ENCODE measurements at regions not wholly inside any gene's neighbourhood (a gene's known extent, or its start where the extent isn't known, plus 50 kb on each side); places are given as distances from the start of the nearest gene placed in this dataset.

DNA sequence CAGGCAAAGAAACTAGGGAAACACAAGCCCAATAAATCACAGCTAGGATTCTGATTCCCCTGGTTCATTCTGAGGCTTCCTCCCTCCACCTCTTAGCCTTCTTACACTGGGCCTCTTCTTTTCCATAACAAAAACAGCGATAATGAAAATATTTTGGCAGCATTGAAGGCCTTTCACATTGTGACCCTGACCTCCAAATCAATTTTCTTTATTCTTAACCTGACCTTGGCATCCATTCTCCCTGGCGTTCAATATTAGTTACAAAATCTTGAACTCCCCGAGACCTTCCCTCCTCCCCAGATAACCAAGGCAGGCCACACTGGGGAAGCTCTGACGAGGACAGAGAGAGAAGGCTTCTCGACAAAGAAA, 399.9 kb downstream of the ZSWIM6 start:
- H3K4me3 ChIP-seq (ENCODE audit: low read depth, poor library complexity, severe bottlenecking) = no peak overlapping the region
- intact Hi-C loops (cut with DNase I; ENCODE audit: low total_unique reads) = no loop called here
- no peak for DNase-seq (ENCODE audit: low spot score in 2 of 2)
- WGBS, 2 donors = 86 to 87% methylated on average over 5 of the region's 5 CpGs
- TF ChIP-seq, protein P1, sequence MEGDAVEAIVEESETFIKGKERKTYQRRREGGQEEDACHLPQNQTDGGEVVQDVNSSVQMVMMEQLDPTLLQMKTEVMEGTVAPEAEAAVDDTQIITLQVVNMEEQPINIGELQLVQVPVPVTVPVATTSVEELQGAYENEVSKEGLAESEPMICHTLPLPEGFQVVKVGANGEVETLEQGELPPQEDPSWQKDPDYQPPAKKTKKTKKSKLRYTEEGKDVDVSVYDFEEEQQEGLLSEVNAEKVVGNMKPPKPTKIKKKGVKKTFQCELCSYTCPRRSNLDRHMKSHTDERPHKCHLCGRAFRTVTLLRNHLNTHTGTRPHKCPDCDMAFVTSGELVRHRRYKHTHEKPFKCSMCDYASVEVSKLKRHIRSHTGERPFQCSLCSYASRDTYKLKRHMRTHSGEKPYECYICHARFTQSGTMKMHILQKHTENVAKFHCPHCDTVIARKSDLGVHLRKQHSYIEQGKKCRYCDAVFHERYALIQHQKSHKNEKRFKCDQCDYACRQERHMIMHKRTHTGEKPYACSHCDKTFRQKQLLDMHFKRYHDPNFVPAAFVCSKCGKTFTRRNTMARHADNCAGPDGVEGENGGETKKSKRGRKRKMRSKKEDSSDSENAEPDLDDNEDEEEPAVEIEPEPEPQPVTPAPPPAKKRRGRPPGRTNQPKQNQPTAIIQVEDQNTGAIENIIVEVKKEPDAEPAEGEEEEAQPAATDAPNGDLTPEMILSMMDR (IDR thresholded peaks at IDR 0.05) = no peak
- no peak for TF ChIP-seq POLR2A (IDR thresholded peaks at IDR 0.05)

DNA sequence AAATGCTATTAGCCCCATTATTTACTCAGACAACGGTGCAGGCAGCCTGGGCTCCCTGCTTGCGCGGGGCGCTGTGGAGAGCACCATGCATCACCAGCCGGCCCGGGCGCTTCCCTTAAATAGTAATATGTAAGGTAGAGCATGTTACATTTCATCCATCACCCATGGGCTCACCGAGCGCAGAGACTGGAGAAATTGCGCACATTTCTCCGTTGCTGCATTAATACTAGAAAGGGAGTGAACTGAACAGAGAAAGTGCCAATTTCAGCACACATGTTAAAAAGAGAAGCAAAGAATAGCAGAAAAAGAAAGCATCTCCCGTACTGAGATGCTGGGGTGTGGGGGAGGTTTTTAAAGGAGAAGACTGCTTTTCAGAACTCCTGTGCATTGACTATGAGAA, 400.3 kb downstream of the ZSWIM6 start:
- intact Hi-C loops (cut with DNase I; ENCODE audit: low total_unique reads) = no loop called here
- no peak for DNase-seq (ENCODE audit: low spot score in 2 of 2)
- no peak overlapping the region for H3K4me3 ChIP-seq (ENCODE audit: low read depth, poor library complexity, severe bottlenecking)
- WGBS, 2 donors = 80 to 91% methylated on average over 12 of the region's 12 CpGs
- TF ChIP-seq, protein P1 (IDR thresholded peaks at IDR 0.05) = no peak
- TF ChIP-seq POLR2A (IDR thresholded peaks at IDR 0.05) = no peak

DNA sequence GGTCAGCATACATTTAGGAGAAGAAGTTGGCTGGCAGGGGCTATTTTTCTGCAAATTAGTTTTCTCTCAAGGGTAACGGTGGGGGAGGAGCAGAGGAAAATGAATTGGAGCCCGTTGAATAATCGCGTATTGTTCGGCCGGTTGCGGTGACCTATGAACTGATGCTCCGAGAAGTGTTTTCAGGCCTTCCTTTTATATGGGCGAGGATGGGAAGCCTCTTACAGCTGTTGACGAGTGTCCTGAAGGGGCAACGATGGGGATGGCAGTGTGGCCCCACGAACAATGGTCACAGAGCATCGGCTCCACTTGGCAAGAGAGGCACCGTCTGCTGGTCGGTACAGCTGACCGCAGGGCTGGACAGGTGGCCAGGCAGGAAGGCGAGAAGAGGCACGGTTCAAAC, 400.7 kb downstream of the ZSWIM6 start:
- no peak for DNase-seq (ENCODE audit: low spot score in 2 of 2)
- intact Hi-C loops (cut with DNase I; ENCODE audit: low total_unique reads) = no loop called here
- 88 to 90% methylated on average over 18 of the region's 18 CpGs for WGBS, 2 donors
- no peak overlapping the region for H3K4me3 ChIP-seq (ENCODE audit: low read depth, poor library complexity, severe bottlenecking)
- TF ChIP-seq POLR2A (IDR thresholded peaks at IDR 0.05) = no peak
- TF ChIP-seq, protein P1 (IDR thresholded peaks at IDR 0.05) = no peak

DNA sequence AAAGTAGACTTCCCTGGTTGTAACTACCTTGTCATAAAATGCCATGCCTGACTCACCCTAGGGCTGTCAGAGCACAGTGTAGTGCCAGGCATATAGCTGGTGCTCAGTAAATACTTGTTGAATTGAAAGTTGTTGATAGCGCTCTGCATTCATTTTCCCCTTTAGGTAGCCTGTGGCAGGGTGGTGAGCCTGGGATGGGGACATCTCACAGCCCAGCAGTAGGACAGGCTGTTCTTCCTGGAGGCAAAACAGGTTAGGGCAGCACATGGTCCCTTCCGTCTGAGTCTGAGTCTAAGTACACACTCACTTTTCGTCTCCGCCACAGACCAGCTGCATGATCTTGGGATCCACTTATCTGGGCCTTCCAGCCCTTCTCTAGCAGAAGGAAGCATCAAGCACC, 401.9 kb downstream of the ZSWIM6 start:
- H3K4me3 ChIP-seq (ENCODE audit: low read depth, poor library complexity, severe bottlenecking) = no peak overlapping the region
- intact Hi-C loops (cut with DNase I; ENCODE audit: low total_unique reads) = no loop called here
- WGBS, 2 donors = 91 to 98% methylated on average over 4 of the region's 4 CpGs
- no peak for TF ChIP-seq POLR2A (IDR thresholded peaks at IDR 0.05)
- TF ChIP-seq, protein P1 (IDR thresholded peaks at IDR 0.05) = no peak
- no peak for DNase-seq (ENCODE audit: low spot score in 2 of 2)

DNA sequence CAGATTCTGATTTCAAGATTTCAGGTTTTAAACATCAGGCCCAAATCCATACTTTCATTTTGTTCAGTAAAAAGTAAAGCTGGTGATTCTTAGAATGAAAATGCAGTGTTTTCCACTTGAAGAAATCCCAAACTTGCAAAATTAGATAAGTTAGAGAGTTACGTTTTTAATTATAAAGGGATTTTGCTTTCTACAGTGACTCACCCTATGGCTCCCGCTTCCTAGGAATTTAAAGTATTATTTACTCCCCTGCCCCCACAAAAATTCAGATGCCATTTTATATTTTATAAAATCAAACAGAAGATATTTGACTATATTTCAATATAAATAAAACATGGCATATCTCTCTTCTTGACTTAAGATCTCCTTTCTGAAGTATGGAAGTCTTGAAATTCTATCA, 402.9 kb downstream of the ZSWIM6 start:
- H3K4me3 ChIP-seq (ENCODE audit: low read depth, poor library complexity, severe bottlenecking) = no peak overlapping the region
- 33 to 75% methylated on average over 2 of the region's 2 CpGs for WGBS, 2 donors
- DNase-seq (ENCODE audit: low spot score in 2 of 2) = no peak
- intact Hi-C loops (cut with DNase I; ENCODE audit: low total_unique reads) = no loop called here
- TF ChIP-seq, protein P1 (IDR thresholded peaks at IDR 0.05) = no peak
- no peak for TF ChIP-seq POLR2A (IDR thresholded peaks at IDR 0.05)

DNA sequence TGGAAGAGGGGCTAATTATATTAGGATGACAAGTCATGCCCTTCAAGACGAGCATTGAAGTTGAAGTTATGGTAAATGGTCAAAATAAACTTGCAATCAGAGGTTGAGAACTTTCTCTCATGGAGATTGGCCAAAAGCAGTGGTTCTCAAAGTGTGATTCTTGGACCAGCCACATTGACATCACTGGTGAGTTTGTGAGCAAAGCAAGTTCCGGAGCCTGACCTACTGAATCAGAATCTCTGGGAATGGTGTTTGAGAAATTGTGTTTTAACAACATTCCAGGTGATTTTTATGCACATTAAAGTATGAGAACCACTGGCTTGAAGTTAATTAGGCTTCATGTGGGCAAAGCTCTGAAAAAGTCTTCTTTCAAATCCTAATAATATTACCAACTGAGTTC, 403.5 kb downstream of the ZSWIM6 start:
- DNase-seq (ENCODE audit: low spot score in 2 of 2) = no peak
- 92 to 94% methylated on average over 2 of the region's 2 CpGs for WGBS, 2 donors
- intact Hi-C loops (cut with DNase I; ENCODE audit: low total_unique reads) = no loop called here
- no peak overlapping the region for H3K4me3 ChIP-seq (ENCODE audit: low read depth, poor library complexity, severe bottlenecking)
- TF ChIP-seq POLR2A (IDR thresholded peaks at IDR 0.05) = no peak
- TF ChIP-seq, protein P1 (IDR thresholded peaks at IDR 0.05) = no peak

Measured in lower leg skin (tissue), 4 donors.